Dermis microvascular lymphatic vessel endothelial cell (primary cell): ENCODE measurements at regions not wholly inside any gene's neighbourhood (a gene's known extent, or its start where the extent isn't known, plus 50 kb on each side); places are given as distances from the start of the nearest gene placed in this dataset.
"Not testable (repeated sequence)": the region's sequence is repeated elsewhere in the genome, so short reads cannot be mapped to it uniquely, and the experiment has no call there.

Source experiments
- DNase-seq, 2 donors: peaks; one replicate each; pipeline versions ENCODE4 v3.0.0 to v3.0.0-alpha.2; 2010; ENCODE audit warnings: low read depth in 2 of 2

GRCh38 chr2:175832866-175833265 is 169.2 kb downstream of the LNPK start:
- DNase-seq, result no peak

- DNase-seq, result no peak
Observed at GRCh38 chr2:175829741-175830140, 172.3 kb downstream of the LNPK start.

- DNase-seq, result no peak
Observed at GRCh38 chr2:175827856-175828255, 174.2 kb downstream of the LNPK start.

- DNase-seq, result no peak
Observed at GRCh38 chr2:175824243-175824642, 177.8 kb downstream of the LNPK start.

- DNase-seq, result no peak
Observed at GRCh38 chr2:175823707-175824073, 178.4 kb downstream of the LNPK start.

- DNase-seq, result no peak
Observed at GRCh38 chr2:175823002-175823706, 178.9 kb downstream of the LNPK start.

GRCh38 chr2:175817221-175817620 is 184.8 kb downstream of the LNPK start:
- no peak for DNase-seq

- DNase-seq, result no peak
Observed at GRCh38 chr2:175815537-175815936, 186.5 kb downstream of the LNPK start.

- DNase-seq, result no peak
Observed at GRCh38 chr2:175811971-175812370, 190.1 kb downstream of the LNPK start.

- no peak for DNase-seq
Observed at GRCh38 chr2:175808858-175809257, 193.2 kb downstream of the LNPK start.

GRCh38 chr2:175808078-175808477 is 194.0 kb downstream of the LNPK start:
- DNase-seq, result no peak

GRCh38 chr2:175807031-175807873 is 194.8 kb downstream of the LNPK start:
- no peak for DNase-seq

GRCh38 chr2:175806570-175806969 is 195.5 kb downstream of the LNPK start:
- DNase-seq, result no peak

- DNase-seq, result no peak
Observed at GRCh38 chr2:175806125-175806490, 196.0 kb downstream of the LNPK start.

GRCh38 chr2:175805442-175806124 is 196.5 kb downstream of the LNPK start:
- DNase-seq, result no peak

GRCh38 chr2:175804122-175804521 is 197.9 kb downstream of the LNPK start:
- DNase-seq, result no peak

GRCh38 chr2:175796422-175796821 is 205.6 kb downstream of the LNPK start:
- DNase-seq, result not testable (repeated sequence)

GRCh38 chr2:175793648-175794047 is 208.4 kb downstream of the LNPK start:
- no peak for DNase-seq

GRCh38 chr2:175792881-175793280 is 209.2 kb downstream of the LNPK start:
- no peak for DNase-seq

GRCh38 chr2:175792199-175792598 is 209.9 kb downstream of the LNPK start:
- DNase-seq, result no peak

GRCh38 chr2:175786471-175787124 is 215.5 kb downstream of the LNPK start:
- DNase-seq, result no peak

GRCh38 chr2:175777337-175777736 is 224.7 kb downstream of the LNPK start:
- DNase-seq, result not testable (repeated sequence)
